Calu3 (cell line): ENCODE measurements at regions not wholly inside any gene's neighbourhood (a gene's known extent, or its start where the extent isn't known, plus 50 kb on each side); places are given as distances from the start of the nearest gene placed in this dataset.

Source experiments
- BruUV-seq: library from RNA; stranded (reverse); fragments of 400-500 nt; replicated peaks from 2 replicates; lab custom pipeline; 2021; lab: Mats Ljungman, UMichigan
- CTCF ChIA-PET: fragments of 300-600 bp; sonication (Branson Sonifier 250); formaldehyde crosslinking; loops from one replicate; lab custom pipeline; 2022; ENCODE audit warnings: antibody characterized with exemption; lab: Charles Lee
- DNase-seq: peaks from one replicate; pipeline ENCODE4 v3.0.0; 2022
- H3K27ac Mint-ChIP-seq: one replicate; pipeline ENCODE4 v1.8.0; 2022; ENCODE audit warnings: mixed read lengths; ENCODE audit not compliant: unreplicated experiment
- H3K27me3 Mint-ChIP-seq: one replicate; pipeline ENCODE4 v1.8.0; 2022; ENCODE audit warnings: mixed read lengths; ENCODE audit not compliant: unreplicated experiment
- H3K36me3 Mint-ChIP-seq: one replicate; pipeline ENCODE4 v1.8.0; 2022; ENCODE audit warnings: mild to moderate bottlenecking, moderate library complexity, mixed read lengths; ENCODE audit not compliant: insufficient read depth, unreplicated experiment
- H3K4me1 Mint-ChIP-seq: one replicate; pipeline ENCODE4 v1.8.0; 2022; ENCODE audit warnings: mild to moderate bottlenecking, low read depth, mixed read lengths; ENCODE audit not compliant: unreplicated experiment
- H3K4me3 Mint-ChIP-seq: one replicate; pipeline ENCODE4 v1.8.0; 2022; ENCODE audit warnings: mild to moderate bottlenecking, low read depth, moderate library complexity, mixed read lengths; ENCODE audit not compliant: unreplicated experiment
- H3K9me3 Mint-ChIP-seq: one replicate; pipeline ENCODE4 v1.8.0; 2022; ENCODE audit warnings: low read depth, mixed read lengths; ENCODE audit not compliant: unreplicated experiment
- CTCF ChIP-seq: fragments of 200-600 bp; IDR thresholded peaks from one replicate; pipeline ENCODE4 v1.8.0; 2022; ENCODE audit warnings: antibody characterized with exemption; ENCODE audit not compliant: unreplicated experiment
- intact Hi-C: fragments of 100-400 bp; cut with micrococcal nuclease; formaldehyde crosslinking; loops from one replicate; pipeline ENCODE4 v1.10.0; 2022; ENCODE audit not compliant: unreplicated experiment

GRCh38 chr1:60821156-60821555 lies 261.2 kb upstream of the NFIA start:
- CTCF ChIA-PET, result no interaction called here
- no peak for TF ChIP-seq CTCF
- no peak overlapping the region for H3K27ac Mint-ChIP-seq
- DNase-seq, result no peak
- no peaks in the 10 kb centered on the region for H3K4me1 Mint-ChIP-seq
- intact Hi-C loops, result no loop called here
- H3K4me3 Mint-ChIP-seq, result no peak overlapping the region
- H3K36me3 Mint-ChIP-seq, result no peaks in the 10 kb centered on the region
- H3K27me3 Mint-ChIP-seq, result no peaks in the 10 kb centered on the region
- BruUV-seq, result no TSS peak
- no peaks in the 10 kb centered on the region for H3K9me3 Mint-ChIP-seq

- no peaks in the 10 kb centered on the region for H3K27me3 Mint-ChIP-seq
- TF ChIP-seq CTCF, result no peak
- BruUV-seq, result no TSS peak
- H3K4me1 Mint-ChIP-seq, result no peaks in the 10 kb centered on the region
- CTCF ChIA-PET, result no interaction called here
- H3K27ac Mint-ChIP-seq, result no peak overlapping the region
- H3K4me3 Mint-ChIP-seq, result no peak overlapping the region
- no peaks in the 10 kb centered on the region for H3K9me3 Mint-ChIP-seq
- H3K36me3 Mint-ChIP-seq, result no peaks in the 10 kb centered on the region
- DNase-seq, result no peak
- intact Hi-C loops, result no loop called here
Observed at GRCh38 chr1:60818969-60819701, 263.2 kb upstream of the NFIA start.

GRCh38 chr1:60813071-60813470 lies 269.3 kb upstream of the NFIA start:
- Mint-ChIP-seq H3K4me1 (no peaks in the 10 kb centered on the region), H3K4me3 (no peak overlapping the region), H3K27me3 (no peaks in the 10 kb centered on the region), H3K27ac (no peak overlapping the region), H3K36me3 (no peaks in the 10 kb centered on the region), H3K9me3 (no peaks in the 10 kb centered on the region)
- TF ChIP-seq CTCF, result no peak
- CTCF ChIA-PET, result interaction anchor here (0.6 kb wide), 1 partner anchor 117 kb away, joined by 3 read pairs; no protein-coding TSS in a partner anchor
- BruUV-seq, result no TSS peak
- no peak for DNase-seq
- intact Hi-C loops, result no loop called here

- no peak overlapping the region for H3K4me3 Mint-ChIP-seq
- BruUV-seq, result no TSS peak
- H3K9me3 Mint-ChIP-seq, result no peaks in the 10 kb centered on the region
- H3K36me3 Mint-ChIP-seq, result no peaks in the 10 kb centered on the region
- no peak for DNase-seq
- no peak for TF ChIP-seq CTCF
- no peaks in the 10 kb centered on the region for H3K27me3 Mint-ChIP-seq
- no peaks in the 10 kb centered on the region for H3K4me1 Mint-ChIP-seq
- CTCF ChIA-PET, result interaction anchor here (1.2 kb wide), 1 partner anchor 16 kb away, joined by 3 read pairs; no protein-coding TSS in a partner anchor
- no peak overlapping the region for H3K27ac Mint-ChIP-seq
- intact Hi-C loops, result no loop called here
Observed at GRCh38 chr1:60809204-60809980, 273.0 kb upstream of the NFIA start.
